K562 (cell line): ENCODE measurements at regions not wholly inside any gene's neighbourhood (a gene's known extent, or its start where the extent isn't known, plus 50 kb on each side); places are given as distances from the start of the nearest gene placed in this dataset.

Source experiments
- ATAC-seq: fragments of 200-7000 bp; cut with Tn5 transposase; 3 replicates; pipeline ENCODE4 v1.9.1; 2020; ENCODE audit warnings: moderate library complexity
- BruUV-seq: library from RNA; stranded (reverse); fragments of 400-500 nt; replicated peaks from 2 replicates; lab custom pipeline; 2021; lab: Mats Ljungman, UMichigan
- CTCF ChIA-PET: fragments of 300-600 bp; formaldehyde crosslinking; extraction: SDS; loops from one replicate; lab custom pipeline; 2021; ENCODE audit warnings: low intra/inter-chr PET ratio; lab: Yijun Ruan, JAX
- POLR2A ChIA-PET: fragments of 300-600, 350-650 bp; sonication (Branson Sonifier 250); formaldehyde crosslinking; extraction: SDS; loops from one replicate; lab custom pipeline; 2021; ENCODE audit warnings: antibody characterized with exemption, inconsistent platforms; lab: Yijun Ruan, JAX
- DNase-seq, 4 experiments: peaks; one replicate each; pipeline versions ENCODE4 v3.0.0 to v3.0.0-alpha.2; 2011 to 2018; ENCODE audit warnings: low spot score in 3 of 4, mixed read lengths in 3 of 4; ENCODE audit errors: extremely low read depth in 1 of 4
- FAIRE-seq: peaks from 2 replicates; lab custom pipeline; 2011; peaks lifted over from hg19 to GRCh38; lab: Jason Lieb, UNC
- H2AFZ ChIP-seq: 2 replicates; pipeline ENCODE4 v1.6.0; 2011; ENCODE audit warnings: low read depth, low read length, control low read depth, inconsistent platforms
- H3K27ac ChIP-seq: fragments of 200-600 bp; 3 replicates; pipeline ENCODE4 v1.8.0; 2011; ENCODE audit warnings: low read depth, mild to moderate bottlenecking, control low read depth, inconsistent platforms, low read length, moderate library complexity, mixed read lengths; ENCODE audit errors: extremely low read depth
- H3K27me3 ChIP-seq, 2 experiments: fragments of 300-600 bp in 1 of 2; 2 replicates in 1 of 2; 3 replicates in 1 of 2; pipeline versions ENCODE4 v1.6.0 to v1.8.0; 2011; ENCODE audit warnings: inconsistent platforms in 2 of 2, low read length in 2 of 2, mild to moderate bottlenecking in 1 of 2, mixed read lengths in 1 of 2, moderate library complexity in 1 of 2; ENCODE audit not compliant: control insufficient read depth in 2 of 2, insufficient read depth in 2 of 2
- H3K36me3 ChIP-seq: fragments of 300-600 bp; 3 replicates; pipeline ENCODE4 v1.8.0; 2011; ENCODE audit warnings: mild to moderate bottlenecking, low read length, inconsistent platforms; ENCODE audit not compliant: control insufficient read depth, insufficient read depth
- H3K4me1 ChIP-seq, 2 experiments: fragments of 200-600 bp in 1 of 2; replicated peaks in 1 of 2; 2 replicates in 1 of 2; 3 replicates in 1 of 2; pipeline versions ENCODE4 v1.5.1 to v1.8.0; 2011; ENCODE audit warnings: inconsistent platforms in 2 of 2, low read length in 2 of 2, mild to moderate bottlenecking in 1 of 2, mixed read lengths in 1 of 2, moderate library complexity in 1 of 2; ENCODE audit not compliant: control insufficient read depth in 2 of 2, insufficient read depth in 2 of 2
- H3K4me2 ChIP-seq: 2 replicates; pipeline ENCODE4 v1.6.1; 2011; ENCODE audit warnings: low read length, control low read depth, inconsistent platforms, mixed read lengths; ENCODE audit not compliant: insufficient read depth
- H3K4me3 ChIP-seq: fragments of 200-600 bp; sonication (generic), shearing (Covaris generic); 2 replicates; pipeline ENCODE4 v1.5.1; 2016; ENCODE audit warnings: control low read depth, inconsistent platforms
- H3K79me2 ChIP-seq: fragments of 200-600 bp; 3 replicates; pipeline ENCODE4 v1.8.0; 2011; ENCODE audit warnings: low read length, inconsistent platforms; ENCODE audit not compliant: control insufficient read depth, insufficient read depth
- H3K9ac ChIP-seq, 2 experiments: 2 replicates each; pipeline versions ENCODE4 v1.6.0 to v1.6.1; 2011; ENCODE audit warnings: low read depth in 2 of 2, low read length in 2 of 2, control low read depth in 1 of 2, inconsistent platforms in 1 of 2, mild to moderate bottlenecking in 1 of 2, mixed read lengths in 1 of 2; ENCODE audit not compliant: insufficient read depth in 1 of 2
- H3K9me1 ChIP-seq: one replicate; pipeline ENCODE4 v1.6.0; 2011; ENCODE audit warnings: inconsistent platforms, mild to moderate bottlenecking, low read length, moderate library complexity; ENCODE audit not compliant: control insufficient read depth, insufficient read depth
- H3K9me3 ChIP-seq: replicated peaks from 2 replicates; pipeline ENCODE4 v1.5.1; 2011; ENCODE audit warnings: low read depth, low read length, inconsistent platforms; ENCODE audit not compliant: control insufficient read depth, insufficient read depth
- H4K20me1 ChIP-seq: replicated peaks from 2 replicates; pipeline ENCODE4 v1.6.1; 2011; ENCODE audit warnings: low read length, inconsistent platforms, mixed read lengths; ENCODE audit not compliant: control insufficient read depth, insufficient read depth
- BRD9 ChIP-seq: fragments of 450-650 bp; IDR thresholded peaks from 2 replicates; pipeline ENCODE4 v1.6.1; 2018; ENCODE audit warnings: low read depth; ENCODE audit not compliant: partially characterized antibody
- FOXJ3 ChIP-seq: sonication (generic); formaldehyde crosslinking; IDR thresholded peaks from 2 replicates; pipeline ENCODE4 v1.4.0; 2020; ENCODE audit warnings: mild to moderate bottlenecking, missing genetic modification reagents
- MED1 ChIP-seq: sonication (generic); formaldehyde crosslinking; IDR thresholded peaks from 2 replicates; pipeline ENCODE4 v1.8.1; 2023; ENCODE audit warnings: missing genetic modification reagents, borderline replicate concordance
- NFATC3 ChIP-seq: fragments of 450-650 bp; IDR thresholded peaks from 2 replicates; pipeline ENCODE4 v1.6.1; 2017; ENCODE audit warnings: mild to moderate bottlenecking
- NFE2L1 ChIP-seq: fragments of 450-650 bp; IDR thresholded peaks from 2 replicates; pipeline ENCODE4 v1.6.1; 2016; ENCODE audit warnings: missing genetic modification characterization, low read depth, mild to moderate bottlenecking, missing compliant biosample characterization, moderate library complexity, borderline replicate concordance
- PYGO2 ChIP-seq: fragments of 450-650 bp; IDR thresholded peaks from 2 replicates; pipeline ENCODE4 v1.6.1; 2016; ENCODE audit warnings: mild to moderate bottlenecking, missing genetic modification characterization, moderate library complexity, missing compliant biosample characterization
- SMAD4 ChIP-seq: fragments of 250-450 bp; sonication (Bioruptor Pico); conservative IDR thresholded peaks from 2 replicates; pipeline ENCODE4 v1.8.0; 2021; ENCODE audit warnings: inconsistent platforms, mild to moderate bottlenecking, moderate library complexity
- SRSF1 ChIP-seq: fragments of 200-400 bp; formaldehyde crosslinking; IDR thresholded peaks from 2 replicates; pipeline ENCODE4 v1.6.1; 2017; ENCODE audit warnings: mild to moderate bottlenecking, low read depth, low read length, moderate library complexity
- ZBTB8A ChIP-seq: fragments of 450-650 bp; IDR thresholded peaks from 2 replicates; pipeline ENCODE4 v1.6.1; 2018; ENCODE audit warnings: mild to moderate bottlenecking, moderate library complexity; ENCODE audit not compliant: partially characterized antibody
- ZNF277 ChIP-seq: fragments of 250-450 bp; sonication (Bioruptor Pico); IDR thresholded peaks from 2 replicates; pipeline ENCODE4 v1.8.0; 2022; ENCODE audit warnings: inconsistent platforms, mild to moderate bottlenecking, moderate library complexity, borderline replicate concordance
- ZNF3 ChIP-seq: fragments of 250-450 bp; sonication (Bioruptor Pico); IDR thresholded peaks from 2 replicates; pipeline ENCODE4 v1.5.0; 2021; ENCODE audit warnings: mild to moderate bottlenecking, moderate library complexity
- ZNF407 ChIP-seq: fragments of 450-650 bp; IDR thresholded peaks from 2 replicates; pipeline ENCODE4 v1.6.1; 2016; ENCODE audit warnings: low read depth
- WGBS: fragments of 100-300 bp; shearing (Covaris generic); methylation state at CpG from one replicate; pipeline ENCODE4 v1.1.6; 2016; ENCODE audit warnings: low coverage, mixed read lengths; ENCODE audit not compliant: insufficient coverage; ENCODE audit errors: missing lambda C conversion rate; 5-methylcytosine and 5-hydroxymethylcytosine counted together
- in situ Hi-C: fragments of 300-500 bp; cut with MboI; formaldehyde crosslinking; loops from 4 replicates; pipeline ENCODE4 v1.15.0; 2018; ENCODE audit warnings: inconsistent platforms, mixed read lengths
- intact Hi-C: fragments of 100-400 bp; cut with micrococcal nuclease; formaldehyde crosslinking; loops from 2 replicates; pipeline ENCODE4 v1.14.2; 2022

GRCh38 chr4:142913034-142913433 is 66.9 kb upstream of the INPP4B start:
- ChIA-PET CTCF (no interaction called here), POLR2A (interaction anchor here (0.6 kb wide), 1 partner anchor 1072 kb away, joined by 3 read pairs; no protein-coding TSS in a partner anchor)
- TF ChIP-seq SMAD4 (CRISPR knock-in tag) (no peak), SRSF1 (no peak), MED1 (CRISPR knock-in tag) (no peak), ZNF3 (CRISPR knock-in tag) (no peak), NFATC3 (no peak), BRD9 (no peak), ZNF407 (no peak), ZBTB8A (no peak), PYGO2 (tag) (no peak), FOXJ3 (CRISPR knock-in tag) (no peak), ZNF277 (CRISPR knock-in tag) (no peak), NFE2L1 (tag) (no peak)
- Histone ChIP-seq H3K4me2 (no peak overlapping the region), H3K9me3 (no peaks in the 10 kb centered on the region), H3K36me3 (no peaks in the 10 kb centered on the region), H4K20me1 (no peaks in the 10 kb centered on the region), H3K9ac (no peak overlapping the region), H3K4me3 (no peak overlapping the region), H2AFZ (no peak overlapping the region), H3K27me3 (no peaks in the 10 kb centered on the region), H3K79me2 (no peaks in the 10 kb centered on the region), H3K9me1 (no peaks in the 10 kb centered on the region), H3K4me1 (no peaks in the 10 kb centered on the region), H3K27ac (no peak overlapping the region)
- intact Hi-C loops, result no loop called here
- DNase-seq (no peak), ATAC-seq (no peak), FAIRE-seq (no peak)
- 0% methylated on average over 1 of the region's 1 CpG for WGBS
- in situ Hi-C loops, result no loop called here
- BruUV-seq, result no TSS peak
